HepG2 (cell line): ENCODE measurements at regions not wholly inside any gene's neighbourhood (a gene's known extent, or its start where the extent isn't known, plus 50 kb on each side); places are given as distances from the start of the nearest gene placed in this dataset.

Source experiments
- ARHGAP35 ChIP-seq: sonication (generic); formaldehyde crosslinking; IDR thresholded peaks from 2 replicates; pipeline ENCODE4 v1.9.0; 2022; ENCODE audit warnings: mild to moderate bottlenecking, inconsistent platforms, moderate library complexity, missing genetic modification reagents, borderline replicate concordance
- CBX5 ChIP-seq: sonication (generic); formaldehyde crosslinking; IDR thresholded peaks from 2 replicates; pipeline ENCODE4 v1.4.0; 2020; ENCODE audit warnings: missing genetic modification reagents, borderline replicate concordance
- DPF2 ChIP-seq: sonication (generic); formaldehyde crosslinking; IDR thresholded peaks from 2 replicates; pipeline ENCODE4 v1.4.0; 2020; ENCODE audit warnings: mild to moderate bottlenecking, low read depth, missing genetic modification reagents, borderline replicate concordance
- FOXP4 ChIP-seq: sonication (generic); formaldehyde crosslinking; IDR thresholded peaks from 2 replicates; pipeline ENCODE4 v1.4.0; 2020; ENCODE audit warnings: missing genetic modification reagents
- GATAD2A ChIP-seq: IDR thresholded peaks from 2 replicates; pipeline ENCODE4 v1.6.1; 2016
- KDM5A ChIP-seq: fragments of 200-600 bp; sonication (generic); IDR thresholded peaks from 2 replicates; pipeline ENCODE4 v1.7.0; 2018; ENCODE audit warnings: antibody characterized with exemption, mild to moderate bottlenecking, low read length, borderline replicate concordance
- MED13 ChIP-seq: sonication (generic); formaldehyde crosslinking; IDR thresholded peaks from 2 replicates; pipeline ENCODE4 v1.5.0; 2020; ENCODE audit warnings: missing genetic modification reagents
- PHF21A ChIP-seq: sonication (generic); formaldehyde crosslinking; IDR thresholded peaks from 2 replicates; pipeline ENCODE4 v1.5.0; 2020; ENCODE audit warnings: mild to moderate bottlenecking, missing genetic modification reagents
- PLRG1 ChIP-seq: fragments of 450-650 bp; conservative IDR thresholded peaks from 2 replicates; pipeline ENCODE4 v1.6.1; 2016
- SETDB1 ChIP-seq: sonication (generic); formaldehyde crosslinking; IDR thresholded peaks from 2 replicates; pipeline ENCODE4 v1.5.1; 2020; ENCODE audit warnings: missing genetic modification reagents, mild to moderate bottlenecking, borderline replicate concordance
- SRY ChIP-seq: sonication (generic); formaldehyde crosslinking; IDR thresholded peaks from 2 replicates; pipeline ENCODE4 v1.8.0; 2022; ENCODE audit warnings: mild to moderate bottlenecking, missing genetic modification reagents
- STAT5B ChIP-seq: sonication (generic); formaldehyde crosslinking; IDR thresholded peaks from 2 replicates; pipeline ENCODE4 v1.4.0; 2020; ENCODE audit warnings: missing genetic modification reagents
- TBX3 ChIP-seq: fragments of 450-650 bp; IDR thresholded peaks from 2 replicates; pipeline ENCODE4 v1.6.1; 2017; ENCODE audit warnings: antibody characterized with exemption, mild to moderate bottlenecking, inconsistent platforms, borderline replicate concordance
- TP53 ChIP-seq: sonication (generic); formaldehyde crosslinking; conservative IDR thresholded peaks from 2 replicates; pipeline ENCODE4 v1.4.0; 2020; ENCODE audit warnings: missing genetic modification reagents
- ZBTB25 ChIP-seq: IDR thresholded peaks from 2 replicates; pipeline ENCODE4 v1.6.1; 2018; ENCODE audit warnings: missing genetic modification reagents
- ZNF224 ChIP-seq: sonication (generic); formaldehyde crosslinking; IDR thresholded peaks from 2 replicates; pipeline ENCODE4 v1.5.0; 2020; ENCODE audit warnings: mild to moderate bottlenecking, missing genetic modification reagents
- ZNF335 ChIP-seq: sonication (generic); formaldehyde crosslinking; IDR thresholded peaks from 2 replicates; pipeline ENCODE4 v1.4.0; 2020; ENCODE audit warnings: missing genetic modification reagents
- ZNF543 ChIP-seq: sonication (generic); formaldehyde crosslinking; IDR thresholded peaks from 2 replicates; pipeline ENCODE4 v1.4.0; 2020; ENCODE audit warnings: mild to moderate bottlenecking, missing genetic modification reagents
- ZNF546 ChIP-seq: sonication (generic); formaldehyde crosslinking; conservative IDR thresholded peaks from 2 replicates; pipeline ENCODE4 v1.8.1; 2023; ENCODE audit warnings: mild to moderate bottlenecking, missing genetic modification reagents
- ZNF598 ChIP-seq: sonication (generic); formaldehyde crosslinking; IDR thresholded peaks from 2 replicates; pipeline ENCODE4 v1.5.1; 2020; ENCODE audit warnings: mild to moderate bottlenecking, missing genetic modification reagents, borderline replicate concordance
- TF ChIP-seq, protein P1 (sequence below): sonication (generic); formaldehyde crosslinking; IDR thresholded peaks from 2 replicates; pipeline ENCODE4 v1.4.0; 2020; ENCODE audit warnings: mild to moderate bottlenecking, missing genetic modification reagents
- TF ChIP-seq, protein P2 (sequence below): sonication (generic); formaldehyde crosslinking; IDR thresholded peaks from 2 replicates; pipeline ENCODE4 v1.8.0; 2022; ENCODE audit warnings: mild to moderate bottlenecking, missing genetic modification reagents, borderline replicate concordance
- TF ChIP-seq, protein P3 (sequence below): sonication (generic); formaldehyde crosslinking; IDR thresholded peaks from 2 replicates; pipeline ENCODE4 v1.8.0; 2022; ENCODE audit warnings: missing genetic modification reagents, low read depth, mild to moderate bottlenecking, borderline replicate concordance
- TF ChIP-seq, protein P4 (sequence below): sonication (generic); formaldehyde crosslinking; IDR thresholded peaks from 2 replicates; pipeline ENCODE4 v1.5.0; 2020; ENCODE audit warnings: missing genetic modification reagents
- TF ChIP-seq, protein P5 (sequence below): IDR thresholded peaks from 2 replicates; pipeline ENCODE4 v1.6.1; 2016; ENCODE audit warnings: low read depth, control low read depth

DNA sequence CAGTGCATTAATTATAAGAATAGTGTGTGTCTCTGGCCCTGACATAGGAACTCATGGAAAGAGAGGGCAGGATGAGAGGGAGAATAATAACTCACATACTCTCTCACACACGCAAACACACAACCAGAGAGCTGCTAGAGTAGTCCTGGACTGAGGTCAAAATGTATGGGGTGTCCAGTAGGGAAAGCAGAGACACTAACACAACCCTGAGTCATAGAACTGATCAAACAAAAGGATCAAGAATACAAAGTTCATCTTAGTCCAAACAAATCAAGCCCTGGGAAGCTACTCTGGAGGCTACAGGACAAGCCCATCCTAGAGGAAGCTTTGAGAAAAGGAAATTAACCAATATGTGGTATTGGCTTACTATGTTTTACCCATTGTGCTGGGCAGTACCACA, 178.5 kb upstream of the GUCY1A2 start (continued):
- peak; percentile 70 for TF ChIP-seq PHF21A (CRISPR knock-in tag)
- no peak for TF ChIP-seq CBX5
- TF ChIP-seq, protein P1, sequence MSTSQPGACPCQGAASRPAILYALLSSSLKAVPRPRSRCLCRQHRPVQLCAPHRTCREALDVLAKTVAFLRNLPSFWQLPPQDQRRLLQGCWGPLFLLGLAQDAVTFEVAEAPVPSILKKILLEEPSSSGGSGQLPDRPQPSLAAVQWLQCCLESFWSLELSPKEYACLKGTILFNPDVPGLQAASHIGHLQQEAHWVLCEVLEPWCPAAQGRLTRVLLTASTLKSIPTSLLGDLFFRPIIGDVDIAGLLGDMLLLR, result no peak
- TF ChIP-seq SETDB1 (CRISPR knock-in tag), result no peak
- TF ChIP-seq ZBTB25 (CRISPR knock-in tag), result no peak
- TF ChIP-seq GATAD2A (CRISPR knock-in tag), result peak; percentile 89
- no peak for TF ChIP-seq ZNF598 (CRISPR knock-in tag)
- TF ChIP-seq ARHGAP35 (CRISPR knock-in tag), result no peak
- TF ChIP-seq TP53 (CRISPR knock-in tag), result no peak
- TF ChIP-seq, protein P2, sequence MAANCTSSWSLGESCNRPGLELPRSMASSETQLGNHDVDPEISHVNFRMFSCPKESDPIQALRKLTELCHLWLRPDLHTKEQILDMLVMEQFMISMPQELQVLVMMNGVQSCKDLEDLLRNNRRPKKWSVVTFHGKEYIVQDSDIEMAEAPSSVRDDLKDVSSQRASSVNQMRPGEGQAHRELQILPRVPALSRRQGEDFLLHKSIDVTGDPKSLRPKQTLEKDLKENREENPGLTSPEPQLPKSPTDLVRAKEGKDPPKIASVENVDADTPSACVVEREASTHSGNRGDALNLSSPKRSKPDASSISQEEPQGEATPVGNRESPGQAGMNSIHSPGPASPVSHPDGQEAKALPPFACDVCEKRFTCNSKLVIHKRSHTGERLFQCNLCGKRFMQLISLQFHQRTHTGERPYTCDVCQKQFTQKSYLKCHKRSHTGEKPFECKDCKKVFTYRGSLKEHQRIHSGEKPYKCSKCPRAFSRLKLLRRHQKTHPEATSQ (CRISPR knock-in tag), result no peak
- TF ChIP-seq FOXP4 (CRISPR knock-in tag), result peak; percentile 74
- TF ChIP-seq PLRG1, result no peak
- TF ChIP-seq ZNF543 (CRISPR knock-in tag), result no peak
- peak; percentile 79; the same call in 1 of the 2 replicates for TF ChIP-seq DPF2 (CRISPR knock-in tag)
- no peak for TF ChIP-seq TBX3
- TF ChIP-seq, protein P3, sequence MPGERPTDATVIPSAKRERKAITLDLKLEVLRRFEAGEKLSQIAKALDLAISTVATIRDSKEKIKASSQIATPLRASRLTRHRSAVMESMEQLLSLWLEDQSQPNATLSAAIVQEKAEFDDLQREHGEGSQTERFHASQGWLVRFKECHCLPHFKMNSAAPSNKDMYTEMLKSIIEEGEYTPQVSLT (CRISPR knock-in tag), result no peak
- TF ChIP-seq ZNF546, result no peak
- no peak for TF ChIP-seq ZNF224
- TF ChIP-seq, protein P4, sequence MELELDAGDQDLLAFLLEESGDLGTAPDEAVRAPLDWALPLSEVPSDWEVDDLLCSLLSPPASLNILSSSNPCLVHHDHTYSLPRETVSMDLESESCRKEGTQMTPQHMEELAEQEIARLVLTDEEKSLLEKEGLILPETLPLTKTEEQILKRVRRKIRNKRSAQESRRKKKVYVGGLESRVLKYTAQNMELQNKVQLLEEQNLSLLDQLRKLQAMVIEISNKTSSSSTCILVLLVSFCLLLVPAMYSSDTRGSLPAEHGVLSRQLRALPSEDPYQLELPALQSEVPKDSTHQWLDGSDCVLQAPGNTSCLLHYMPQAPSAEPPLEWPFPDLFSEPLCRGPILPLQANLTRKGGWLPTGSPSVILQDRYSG, result no peak
- TF ChIP-seq, protein P5, sequence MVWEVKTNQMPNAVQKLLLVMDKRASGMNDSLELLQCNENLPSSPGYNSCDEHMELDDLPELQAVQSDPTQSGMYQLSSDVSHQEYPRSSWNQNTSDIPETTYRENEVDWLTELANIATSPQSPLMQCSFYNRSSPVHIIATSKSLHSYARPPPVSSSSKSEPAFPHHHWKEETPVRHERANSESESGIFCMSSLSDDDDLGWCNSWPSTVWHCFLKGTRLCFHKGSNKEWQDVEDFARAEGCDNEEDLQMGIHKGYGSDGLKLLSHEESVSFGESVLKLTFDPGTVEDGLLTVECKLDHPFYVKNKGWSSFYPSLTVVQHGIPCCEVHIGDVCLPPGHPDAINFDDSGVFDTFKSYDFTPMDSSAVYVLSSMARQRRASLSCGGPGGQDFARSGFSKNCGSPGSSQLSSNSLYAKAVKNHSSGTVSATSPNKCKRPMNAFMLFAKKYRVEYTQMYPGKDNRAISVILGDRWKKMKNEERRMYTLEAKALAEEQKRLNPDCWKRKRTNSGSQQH (CRISPR knock-in tag), result no peak
- TF ChIP-seq KDM5A, result no peak
- TF ChIP-seq MED13, result no peak
- no peak for TF ChIP-seq ZNF335 (CRISPR knock-in tag)
- TF ChIP-seq SRY (CRISPR knock-in tag), result no peak
- TF ChIP-seq STAT5B (CRISPR knock-in tag), result no peak
